ENCODE measurements at regions not wholly inside any gene's neighbourhood (a gene's known extent, or its start where the extent isn't known, plus 50 kb on each side); places are given as distances from the start of the nearest gene placed in this dataset.

- TF ChIP-seq EZH2 (optimal IDR thresholded peaks at IDR 0.05; ENCODE audit: low read depth, low read length) = no peak
- TF ChIP-seq, protein P1, sequence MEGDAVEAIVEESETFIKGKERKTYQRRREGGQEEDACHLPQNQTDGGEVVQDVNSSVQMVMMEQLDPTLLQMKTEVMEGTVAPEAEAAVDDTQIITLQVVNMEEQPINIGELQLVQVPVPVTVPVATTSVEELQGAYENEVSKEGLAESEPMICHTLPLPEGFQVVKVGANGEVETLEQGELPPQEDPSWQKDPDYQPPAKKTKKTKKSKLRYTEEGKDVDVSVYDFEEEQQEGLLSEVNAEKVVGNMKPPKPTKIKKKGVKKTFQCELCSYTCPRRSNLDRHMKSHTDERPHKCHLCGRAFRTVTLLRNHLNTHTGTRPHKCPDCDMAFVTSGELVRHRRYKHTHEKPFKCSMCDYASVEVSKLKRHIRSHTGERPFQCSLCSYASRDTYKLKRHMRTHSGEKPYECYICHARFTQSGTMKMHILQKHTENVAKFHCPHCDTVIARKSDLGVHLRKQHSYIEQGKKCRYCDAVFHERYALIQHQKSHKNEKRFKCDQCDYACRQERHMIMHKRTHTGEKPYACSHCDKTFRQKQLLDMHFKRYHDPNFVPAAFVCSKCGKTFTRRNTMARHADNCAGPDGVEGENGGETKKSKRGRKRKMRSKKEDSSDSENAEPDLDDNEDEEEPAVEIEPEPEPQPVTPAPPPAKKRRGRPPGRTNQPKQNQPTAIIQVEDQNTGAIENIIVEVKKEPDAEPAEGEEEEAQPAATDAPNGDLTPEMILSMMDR (IDR thresholded peaks at IDR 0.05; ENCODE audit: low read length) = no peak
Observed at GRCh38 chr4:14265651-14266050, 638.1 kb upstream of the BOD1L1 start.

All from MM.1S (cell line).